ENCODE measurements at regions not wholly inside any gene's neighbourhood (a gene's known extent, or its start where the extent isn't known, plus 50 kb on each side); places are given as distances from the start of the nearest gene placed in this dataset.

GRCh38 chr12:16670456-16671050 lies 64.6 kb upstream of the LMO3 start (continued):
- no peak for TF ChIP-seq CEBPZ (IDR thresholded peaks at IDR 0.05; ENCODE audit: borderline replicate concordance, low read depth, low read length)
- no peak for TF ChIP-seq ZBTB1 (CRISPR knock-in tag; IDR thresholded peaks at IDR 0.05; ENCODE audit: borderline replicate concordance, low read depth)
- no peak for TF ChIP-seq MNT (conservative IDR thresholded peaks at IDR 0.05)
- no peak for TF ChIP-seq PHB2 (IDR thresholded peaks at IDR 0.05; ENCODE audit: low read depth)
- TF ChIP-seq ETS1 (conservative IDR thresholded peaks at IDR 0.05; ENCODE audit: control insufficient read depth, low read depth, low read length) = no peak
- no peak for TF ChIP-seq TFE3 (CRISPR knock-in tag; IDR thresholded peaks at IDR 0.05)
- TF ChIP-seq CREB1 (IDR thresholded peaks at IDR 0.05) = no peak
- TF ChIP-seq CREB1 (CRISPR knock-in tag; IDR thresholded peaks at IDR 0.05) = no peak
- no peak for TF ChIP-seq GATAD2A (IDR thresholded peaks at IDR 0.05)
- no peak for TF ChIP-seq ARID4B (CRISPR knock-in tag; IDR thresholded peaks at IDR 0.05)
- TF ChIP-seq NELFE (IDR thresholded peaks at IDR 0.05; ENCODE audit: insufficient read depth, insufficient read length) = no peak

Data from K562 (cell line).